HUDEP-2 (cell line): ENCODE measurements at regions not wholly inside any gene's neighbourhood (a gene's known extent, or its start where the extent isn't known, plus 50 kb on each side); places are given as distances from the start of the nearest gene placed in this dataset.
"Not testable (repeated sequence)": the region's sequence is repeated elsewhere in the genome, so short reads cannot be mapped to it uniquely, and the experiment has no call there.

Source experiments
- DNase-seq, 76 experiments: peaks; one replicate each; lab custom pipeline; 2025; ENCODE audit not compliant: unreplicated experiment in 76 of 76; lab: John Stamatoyannopoulos, UW

- no peak for DNase-seq
These were observed 67.1 kb upstream of the DCN start for GRCh38 chr12:91249518-91250272.

DNA sequence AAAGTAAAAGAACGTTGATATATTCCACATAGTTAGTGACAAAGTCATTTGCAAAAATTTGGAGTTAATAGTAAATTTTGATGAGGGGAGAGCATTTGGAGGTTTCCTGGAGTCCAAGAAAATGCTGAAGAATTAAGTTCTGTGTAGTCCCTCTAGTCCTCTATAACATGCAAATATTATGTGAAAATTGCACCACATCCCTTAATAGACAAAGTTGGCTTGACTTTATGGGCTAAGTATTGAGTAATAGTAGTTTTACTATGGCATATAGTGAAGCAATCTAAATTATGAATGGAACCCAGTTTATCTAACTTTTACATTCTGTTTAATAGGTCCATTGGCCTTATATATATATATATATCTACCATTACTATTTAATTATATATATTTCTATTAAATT is 66.4 kb upstream of the DCN start:
- no peak for DNase-seq

DNA sequence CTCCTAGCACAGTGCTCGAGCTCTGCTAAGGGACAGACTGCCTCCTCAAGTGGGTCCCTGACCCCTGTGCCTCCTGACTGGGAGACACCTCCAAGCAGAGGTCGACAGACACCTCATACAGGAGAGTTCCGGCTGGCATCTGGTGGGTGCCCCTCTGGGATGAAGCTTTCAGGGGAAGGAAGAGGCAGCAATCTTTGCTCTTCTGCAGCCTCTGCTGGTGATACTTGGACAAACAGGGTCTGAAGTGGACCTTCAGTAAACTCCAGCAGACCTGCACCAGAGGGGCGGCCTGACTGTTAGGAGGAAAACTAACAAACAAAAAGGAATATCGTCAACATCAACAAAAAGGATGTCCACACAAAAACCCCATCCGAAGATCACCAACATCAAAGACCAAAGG is 60.6 kb upstream of the DCN start:
- DNase-seq: not testable (repeated sequence)

DNA sequence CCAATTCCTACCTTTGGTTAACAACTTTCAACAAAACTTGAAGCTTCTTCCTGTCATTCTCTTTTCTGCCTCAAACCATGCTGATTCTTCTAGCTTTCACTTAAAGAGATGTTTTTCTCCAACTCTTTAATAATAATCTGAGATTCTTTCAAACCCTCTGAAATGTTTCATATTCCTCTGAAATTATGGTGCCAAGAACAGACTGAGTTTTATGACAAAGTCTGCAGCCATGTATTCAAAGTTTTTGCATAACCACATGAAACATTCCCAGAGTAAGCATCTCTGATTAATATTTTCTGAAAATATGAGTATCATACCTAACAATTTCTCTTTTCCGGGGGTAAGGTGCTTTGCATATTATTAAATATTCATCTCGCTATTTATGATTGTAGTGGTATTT is 59.1 kb upstream of the DCN start:
- DNase-seq: no peak

DNA sequence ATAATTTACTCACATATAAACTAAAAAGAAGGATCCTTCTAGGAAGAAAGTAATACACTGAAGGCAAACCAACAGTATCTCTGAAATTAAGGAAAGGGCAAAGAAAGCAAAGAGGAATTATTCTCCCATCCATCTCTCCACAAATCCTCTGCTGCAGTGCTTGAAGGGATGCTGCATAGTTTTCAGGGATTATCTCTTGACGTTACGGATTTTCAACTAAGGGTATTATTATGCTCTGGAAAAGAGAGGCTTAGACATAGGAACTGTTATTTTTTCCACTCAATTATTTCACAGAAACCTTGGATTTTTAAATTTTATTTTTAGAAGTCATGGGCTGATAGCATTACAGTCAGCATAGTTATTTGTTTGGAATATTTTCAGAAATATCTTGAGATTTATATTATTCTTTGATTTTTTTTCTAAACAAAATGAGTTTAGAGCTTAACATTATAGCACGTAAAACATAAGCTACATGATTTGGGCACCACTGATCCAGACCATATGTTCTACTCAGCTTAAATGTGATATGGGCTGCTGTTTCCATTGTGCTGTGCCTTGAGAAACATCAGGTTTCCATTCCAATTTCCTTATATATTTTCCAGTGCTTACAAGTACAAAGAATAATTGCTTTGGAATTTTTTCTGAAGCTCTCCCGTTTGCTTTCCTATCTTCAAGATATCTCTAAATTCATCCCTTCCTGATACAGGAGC is 57.9 kb upstream of the DCN start:
- DNase-seq: no peak

DNA sequence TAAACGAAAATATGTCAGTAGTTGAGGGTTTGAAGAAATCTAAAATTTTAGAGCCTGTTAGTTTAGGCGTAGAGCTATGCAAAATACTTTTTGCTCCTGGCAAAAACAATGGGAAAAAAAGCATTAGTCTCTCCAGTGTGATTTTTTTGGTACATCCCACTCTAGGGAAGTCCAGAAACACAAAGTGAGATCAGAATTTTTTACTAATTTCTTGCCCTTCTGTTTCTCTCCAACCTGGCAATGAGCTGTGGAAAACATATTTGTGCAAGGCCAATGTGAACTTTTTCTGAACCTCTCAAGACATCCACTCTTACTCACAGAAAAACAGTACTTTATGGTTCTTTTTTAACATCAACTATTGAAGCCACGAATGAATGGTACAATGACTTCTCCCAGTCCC is 56.9 kb upstream of the DCN start:
- DNase-seq: no peak
